Lower leg skin (tissue), 3 donors: ENCODE measurements at regions not wholly inside any gene's neighbourhood (a gene's known extent, or its start where the extent isn't known, plus 50 kb on each side); places are given as distances from the start of the nearest gene placed in this dataset.

Experiments
- CTCF ChIP-seq, 3 donors: fragments of 450-650 bp; IDR thresholded peaks; one replicate each; pipeline ENCODE4 v1.5.1; 2016; ENCODE audit warnings: antibody characterized with exemption in 3 of 3, mild to moderate bottlenecking in 3 of 3, moderate library complexity in 2 of 3
- POLR2A ChIP-seq, 2 donors: fragments of 450-650 bp; IDR thresholded peaks; one replicate each; pipeline ENCODE4 v1.6.1; 2016 to 2017; ENCODE audit warnings: antibody characterized with exemption in 2 of 2, mild to moderate bottlenecking in 1 of 2, moderate library complexity in 1 of 2

GRCh38 chr15:95202569-95203349 is 971.4 kb downstream of the MCTP2 start:
- no peak for TF ChIP-seq CTCF (IDR thresholded peaks at IDR 0.05)
- TF ChIP-seq POLR2A (IDR thresholded peaks at IDR 0.05): no peak
